GM20000 (cell line): ENCODE measurements at regions not wholly inside any gene's neighbourhood (a gene's known extent, or its start where the extent isn't known, plus 50 kb on each side); places are given as distances from the start of the nearest gene placed in this dataset.
A peak's percentile ranks its signal among the peaks of the same experiment; 100 is the strongest.

ENCODE experiments used
- DNase-seq: peaks from one replicate; pipeline ENCODE4 v3.0.0; 2012; ENCODE audit warnings: low spot score
- TF ChIP-seq, protein P1 (sequence below): IDR thresholded peaks from 2 replicates; pipeline ENCODE4 v1.5.1; 2012; ENCODE audit warnings: mild to moderate bottlenecking, control low read depth; ENCODE audit errors: extremely low read depth, missing control alignments

DNA sequence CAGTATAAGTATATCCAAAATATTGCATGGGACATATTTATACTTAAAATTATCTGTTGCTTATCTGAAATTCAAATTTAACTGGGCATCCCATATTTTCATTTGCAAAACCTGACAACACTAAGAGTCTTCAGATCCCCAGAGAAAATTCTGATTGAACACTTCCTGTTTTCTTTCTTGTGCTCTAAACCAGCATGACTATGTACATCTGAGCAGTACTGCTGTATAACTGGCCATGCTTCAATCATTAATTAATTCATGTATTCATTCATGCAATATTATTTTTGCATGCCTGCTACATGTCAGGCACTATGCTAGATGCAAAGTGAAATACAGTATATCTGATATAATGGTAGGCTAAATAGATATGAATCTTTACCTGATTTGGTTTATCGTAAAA is 461.2 kb downstream of the TLR4 start:
- no peak for DNase-seq
- TF ChIP-seq, protein P1, sequence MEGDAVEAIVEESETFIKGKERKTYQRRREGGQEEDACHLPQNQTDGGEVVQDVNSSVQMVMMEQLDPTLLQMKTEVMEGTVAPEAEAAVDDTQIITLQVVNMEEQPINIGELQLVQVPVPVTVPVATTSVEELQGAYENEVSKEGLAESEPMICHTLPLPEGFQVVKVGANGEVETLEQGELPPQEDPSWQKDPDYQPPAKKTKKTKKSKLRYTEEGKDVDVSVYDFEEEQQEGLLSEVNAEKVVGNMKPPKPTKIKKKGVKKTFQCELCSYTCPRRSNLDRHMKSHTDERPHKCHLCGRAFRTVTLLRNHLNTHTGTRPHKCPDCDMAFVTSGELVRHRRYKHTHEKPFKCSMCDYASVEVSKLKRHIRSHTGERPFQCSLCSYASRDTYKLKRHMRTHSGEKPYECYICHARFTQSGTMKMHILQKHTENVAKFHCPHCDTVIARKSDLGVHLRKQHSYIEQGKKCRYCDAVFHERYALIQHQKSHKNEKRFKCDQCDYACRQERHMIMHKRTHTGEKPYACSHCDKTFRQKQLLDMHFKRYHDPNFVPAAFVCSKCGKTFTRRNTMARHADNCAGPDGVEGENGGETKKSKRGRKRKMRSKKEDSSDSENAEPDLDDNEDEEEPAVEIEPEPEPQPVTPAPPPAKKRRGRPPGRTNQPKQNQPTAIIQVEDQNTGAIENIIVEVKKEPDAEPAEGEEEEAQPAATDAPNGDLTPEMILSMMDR, result no peak

- DNase-seq, result peak; percentile 9
- TF ChIP-seq, protein P1, result peak; percentile 26
These were observed 466.1 kb downstream of the TLR4 start for GRCh38 chr9:118170032-118170955.

GRCh38 chr9:118177241-118177640 is 473.0 kb downstream of the TLR4 start:
- TF ChIP-seq, protein P1, result no peak
- no peak for DNase-seq

DNA sequence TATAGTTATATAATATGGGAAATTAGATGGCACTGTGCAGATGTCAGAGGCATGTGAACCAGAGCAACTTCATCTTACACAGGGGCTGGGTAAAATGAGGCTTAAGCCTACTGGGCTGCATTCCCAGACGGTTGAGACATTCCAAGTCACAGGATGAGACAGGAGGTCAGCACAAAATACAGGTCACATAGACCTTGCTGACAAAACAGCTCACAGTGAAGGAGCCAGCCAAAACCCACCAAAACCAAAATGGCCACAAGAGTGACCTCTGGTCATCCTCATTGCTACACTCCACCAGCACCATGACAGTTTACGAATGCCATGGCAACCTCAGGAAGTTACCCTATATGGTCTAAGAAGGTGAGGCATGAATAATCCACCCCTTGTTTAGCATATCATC is 479.4 kb downstream of the TLR4 start:
- TF ChIP-seq, protein P1, result no peak
- DNase-seq, result no peak

DNA sequence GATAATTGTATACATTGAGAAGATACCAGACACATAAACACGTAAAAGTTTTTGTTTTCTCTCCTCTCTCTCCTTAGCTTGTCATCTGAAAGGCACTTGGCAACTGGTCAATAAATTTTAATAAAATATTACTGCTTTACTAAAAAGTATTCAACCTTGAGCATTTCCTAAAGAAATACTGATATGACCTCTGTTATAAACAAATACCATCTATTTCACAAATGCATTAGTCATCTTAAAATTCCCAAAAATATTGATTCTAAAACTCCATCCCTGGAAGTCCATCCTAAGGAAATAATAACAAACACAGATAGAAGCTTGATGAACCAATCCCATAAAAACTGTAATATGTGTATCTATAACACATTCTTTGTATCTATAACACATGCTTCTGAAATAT is 483.2 kb downstream of the TLR4 start:
- no peak for DNase-seq
- TF ChIP-seq, protein P1, result no peak

DNA sequence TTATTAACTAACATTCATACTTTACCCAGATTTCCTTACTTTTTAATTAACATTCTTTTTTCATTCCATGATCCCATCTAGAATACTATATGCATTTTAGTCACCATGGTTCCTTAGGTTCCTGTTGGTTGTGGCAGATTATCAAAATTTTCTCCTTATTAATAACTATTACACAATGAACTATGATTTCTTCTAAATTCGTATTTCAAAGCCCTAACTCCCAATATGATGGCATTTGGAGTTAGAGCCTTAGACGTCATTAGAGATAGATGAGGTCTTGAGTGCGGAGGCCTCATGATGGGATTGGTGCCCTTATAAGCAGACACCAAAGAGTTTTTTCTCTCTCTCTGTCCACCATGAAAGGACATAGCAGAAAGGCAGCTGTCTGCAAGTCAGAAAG is 485.4 kb downstream of the TLR4 start:
- TF ChIP-seq, protein P1, result no peak

DNA sequence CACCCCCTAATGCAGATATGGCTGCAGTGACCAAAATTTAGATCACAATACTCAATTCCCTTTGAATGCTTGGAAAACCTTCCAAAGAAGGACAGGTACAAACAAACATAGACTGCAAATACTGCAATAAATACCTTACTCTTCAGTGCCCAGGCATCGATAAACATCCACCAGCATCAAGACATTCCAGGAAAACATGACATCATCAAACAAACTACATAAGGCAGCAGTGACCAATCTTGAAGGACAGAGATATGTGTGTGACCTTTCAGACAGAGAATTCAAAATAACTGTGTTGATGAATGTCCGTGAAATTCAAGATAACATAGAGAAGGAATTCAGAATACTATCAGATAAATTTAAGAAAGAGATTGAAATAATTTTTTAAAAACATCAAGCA is 488.6 kb downstream of the TLR4 start:
- DNase-seq, result no peak
- TF ChIP-seq, protein P1, result no peak

More for the DNA sequence above, 485.4 kb downstream of the TLR4 start:
- DNase-seq, result no peak
